HG03457 (cell line): ENCODE measurements at regions not wholly inside any gene's neighbourhood (a gene's known extent, or its start where the extent isn't known, plus 50 kb on each side); places are given as distances from the start of the nearest gene placed in this dataset.
"Not testable (repeated sequence)": the region's sequence is repeated elsewhere in the genome, so short reads cannot be mapped to it uniquely, and the experiment has no call there.

Experiments used
- ATAC-seq: cut with Tn5 transposase; IDR thresholded peaks from one replicate; pipeline ENCODE4 v1.9.1; 2021; ENCODE audit warnings: moderate number of reproducible peaks; ENCODE audit not compliant: unreplicated experiment

DNA sequence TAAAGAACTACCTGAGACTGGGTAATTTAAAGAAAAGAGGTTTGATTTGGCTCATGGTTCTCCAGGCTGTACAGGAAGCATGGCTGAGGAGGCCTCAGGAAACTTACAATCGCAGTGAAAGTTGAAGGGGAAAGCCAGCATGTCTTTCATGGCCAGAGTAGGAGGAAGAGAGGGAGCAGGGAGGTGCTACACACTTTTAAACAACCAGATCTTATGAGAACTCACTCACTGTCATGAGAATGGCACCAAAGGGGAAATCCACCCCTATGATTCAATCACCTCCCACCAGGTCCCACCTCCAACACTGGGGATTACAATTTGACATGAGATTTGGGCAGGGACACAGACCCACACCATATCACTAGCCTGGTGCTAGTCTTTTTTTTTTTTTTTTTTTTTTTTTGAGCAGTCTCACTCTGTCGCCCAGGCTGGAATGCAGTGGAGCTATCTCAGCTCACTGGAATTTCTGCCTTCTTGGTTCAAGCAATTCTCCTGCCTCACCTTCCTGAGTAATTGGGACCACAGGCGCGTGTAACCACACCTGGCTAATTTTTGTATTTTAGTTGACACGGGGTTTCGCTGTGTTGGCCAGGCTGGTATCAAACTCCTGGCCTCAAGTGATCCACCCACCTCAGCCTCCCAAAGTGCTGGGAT is 56.4 kb upstream of the AUTS2 start:
- not testable (repeated sequence) for ATAC-seq

DNA sequence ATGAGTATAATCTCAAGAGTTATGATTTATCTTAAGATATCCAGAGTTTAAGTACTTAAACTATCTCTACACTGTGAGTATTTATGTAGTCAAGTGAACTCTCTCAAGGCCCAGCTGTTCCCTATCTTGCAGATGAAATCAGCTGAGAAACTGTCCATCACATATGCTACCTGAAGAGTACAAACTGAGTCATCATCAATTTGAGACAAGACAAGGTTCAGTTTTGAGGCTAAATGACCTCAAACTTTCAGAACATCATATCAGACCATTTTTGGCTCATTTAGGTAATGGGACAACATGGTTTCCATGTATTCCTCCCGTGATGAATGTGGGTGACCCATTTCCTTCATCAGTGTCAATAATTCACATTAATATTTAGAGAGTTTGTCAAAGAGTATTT is 53.1 kb upstream of the AUTS2 start:
- no peak for ATAC-seq
